ENCODE measurements at regions not wholly inside any gene's neighbourhood (a gene's known extent, or its start where the extent isn't known, plus 50 kb on each side); places are given as distances from the start of the nearest gene placed in this dataset.
"Not testable (repeated sequence)": the region's sequence is repeated elsewhere in the genome, so short reads cannot be mapped to it uniquely, and the experiment has no call there.

DNA sequence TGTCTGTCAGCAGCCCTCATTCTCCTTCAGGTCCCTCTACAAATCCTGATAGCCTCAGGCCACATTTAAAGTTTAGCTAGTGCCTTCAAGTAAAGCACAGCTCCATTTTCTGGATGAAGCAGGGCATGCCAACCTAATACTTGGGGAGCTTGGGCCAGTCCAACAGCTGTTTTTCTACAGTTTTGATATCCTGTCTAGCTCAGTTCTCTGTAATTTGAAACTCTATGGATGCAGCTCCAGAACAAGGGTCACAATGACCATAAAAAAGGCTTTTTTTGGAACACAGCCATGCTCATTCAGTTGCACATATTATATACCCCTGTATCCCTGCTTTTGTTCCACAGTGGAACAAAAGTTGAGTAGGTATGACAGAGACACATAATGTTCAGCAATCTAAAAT lies 373.5 kb downstream of the SUCLG1 start:
- H3K27me3 Mint-ChIP-seq (ENCODE audit: low read depth): no peaks in the 10 kb centered on the region
- DNase-seq (no peak), ATAC-seq (replicated peaks in 1 of 2) (no peak)
- H3K27ac Mint-ChIP-seq: no peak overlapping the region
- no peaks in the 10 kb centered on the region for H3K36me3 Mint-ChIP-seq (ENCODE audit: insufficient read depth in 2 of 2)
- H3K4me3 Mint-ChIP-seq: no peak overlapping the region
- no peaks in the 10 kb centered on the region for H3K9me3 Mint-ChIP-seq
- no peaks in the 10 kb centered on the region for H3K4me1 Mint-ChIP-seq (ENCODE audit: low read depth)

DNA sequence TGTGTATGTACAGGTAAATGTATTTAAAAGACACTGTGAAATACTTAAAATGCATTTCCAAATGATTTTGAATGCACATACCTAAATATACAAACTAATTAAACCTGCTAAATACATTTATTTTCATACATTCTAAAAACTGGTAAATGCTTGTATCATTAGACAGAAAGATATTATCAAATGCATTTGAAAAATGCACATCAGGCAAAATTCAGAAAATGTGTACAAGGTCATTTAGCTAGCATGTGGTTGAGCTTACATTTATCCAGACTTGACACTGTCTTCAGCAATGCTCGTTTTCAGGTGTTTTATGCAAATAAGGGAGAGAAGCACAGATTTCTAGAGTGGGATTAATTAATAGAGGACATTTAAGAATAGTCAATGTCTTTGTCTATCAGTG lies 374.2 kb downstream of the SUCLG1 start:
- Mint-ChIP-seq H3K4me3 (no peak overlapping the region), H3K27ac (no peak overlapping the region), H3K9me3 (no peaks in the 10 kb centered on the region), H3K36me3 (ENCODE audit: insufficient read depth in 2 of 2) (no peaks in the 10 kb centered on the region), H3K4me1 (ENCODE audit: low read depth) (no peaks in the 10 kb centered on the region), H3K27me3 (ENCODE audit: low read depth) (no peaks in the 10 kb centered on the region)
- no peak for ATAC-seq (replicated peaks in 1 of 2)
- no peak for DNase-seq

DNA sequence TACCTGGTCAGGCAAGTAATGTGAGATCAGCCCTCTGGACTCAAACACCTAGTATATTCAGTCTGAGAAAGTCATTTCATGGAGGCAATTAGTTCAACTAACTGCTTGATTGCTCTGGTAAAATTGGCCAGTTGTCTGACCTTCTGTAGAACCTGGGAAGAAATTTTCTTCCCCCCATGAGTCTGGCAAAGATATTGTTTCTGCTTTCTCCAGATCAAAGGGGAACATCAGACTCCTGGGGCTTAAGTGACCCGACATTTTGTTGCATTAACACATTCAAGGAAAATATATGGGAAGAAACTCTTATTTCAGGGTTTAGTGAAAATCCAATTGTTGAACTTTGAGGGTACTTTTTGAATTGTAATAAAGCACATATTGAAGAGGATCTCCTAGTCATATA lies 375.1 kb downstream of the SUCLG1 start:
- Mint-ChIP-seq H3K36me3 (ENCODE audit: insufficient read depth in 2 of 2) (no peaks in the 10 kb centered on the region), H3K4me3 (no peak overlapping the region), H3K4me1 (ENCODE audit: low read depth) (no peaks in the 10 kb centered on the region), H3K27me3 (ENCODE audit: low read depth) (no peaks in the 10 kb centered on the region), H3K9me3 (no peaks in the 10 kb centered on the region), H3K27ac (no peak overlapping the region)
- no peak for ATAC-seq (replicated peaks in 1 of 2)
- no peak for DNase-seq

DNA sequence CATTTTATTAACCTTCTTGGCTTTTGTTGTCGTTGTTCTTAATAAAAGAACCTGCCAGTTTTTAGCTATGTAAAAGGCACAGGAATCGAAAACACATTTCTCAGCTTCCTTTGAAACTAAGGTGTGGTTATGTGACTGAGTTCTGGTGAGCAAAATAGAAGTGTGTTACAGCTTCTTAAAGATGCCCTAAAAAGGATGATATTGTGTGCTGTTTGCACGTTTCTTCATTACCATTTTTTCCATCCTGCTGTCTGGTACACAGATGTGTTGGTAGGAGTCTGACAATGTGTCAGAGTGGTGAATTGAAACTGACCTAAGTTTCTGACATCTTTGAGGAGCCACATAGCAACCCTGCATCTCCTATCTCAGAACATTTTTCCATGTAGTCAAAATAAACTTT lies 380.6 kb downstream of the SUCLG1 start:
- Mint-ChIP-seq H3K9me3 (no peaks in the 10 kb centered on the region), H3K27ac (no peak overlapping the region), H3K4me3 (no peak overlapping the region), H3K36me3 (ENCODE audit: insufficient read depth in 2 of 2) (no peaks in the 10 kb centered on the region), H3K4me1 (ENCODE audit: low read depth) (no peaks in the 10 kb centered on the region), H3K27me3 (ENCODE audit: low read depth) (no peaks in the 10 kb centered on the region)
- ATAC-seq (replicated peaks in 1 of 2): no peak
- no peak for DNase-seq

DNA sequence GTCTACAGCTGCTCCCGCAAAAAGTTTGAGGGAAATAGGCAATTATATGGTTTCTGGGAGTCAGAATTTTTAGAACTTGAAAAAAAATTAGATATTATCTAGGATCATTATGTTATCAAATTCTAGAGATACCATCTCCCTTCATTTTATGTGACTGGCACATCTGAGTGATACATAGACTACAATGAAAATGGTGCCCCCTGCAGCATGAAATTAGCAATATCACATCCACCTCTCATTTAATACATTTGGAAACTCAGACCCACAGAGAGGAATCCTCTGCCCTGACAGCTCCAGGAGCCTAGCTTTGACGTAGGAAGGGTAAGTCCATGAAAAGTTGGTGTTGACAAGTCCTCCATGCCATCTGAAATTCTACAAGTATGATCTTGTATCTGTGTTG lies 381.6 kb downstream of the SUCLG1 start:
- Mint-ChIP-seq H3K9me3 (no peaks in the 10 kb centered on the region), H3K27ac (no peak overlapping the region), H3K4me3 (no peak overlapping the region), H3K27me3 (ENCODE audit: low read depth) (no peaks in the 10 kb centered on the region), H3K36me3 (ENCODE audit: insufficient read depth in 2 of 2) (no peaks in the 10 kb centered on the region), H3K4me1 (ENCODE audit: low read depth) (no peaks in the 10 kb centered on the region)
- ATAC-seq (replicated peaks in 1 of 2) (no peak), DNase-seq (peak; percentile 2 to 6)

DNA sequence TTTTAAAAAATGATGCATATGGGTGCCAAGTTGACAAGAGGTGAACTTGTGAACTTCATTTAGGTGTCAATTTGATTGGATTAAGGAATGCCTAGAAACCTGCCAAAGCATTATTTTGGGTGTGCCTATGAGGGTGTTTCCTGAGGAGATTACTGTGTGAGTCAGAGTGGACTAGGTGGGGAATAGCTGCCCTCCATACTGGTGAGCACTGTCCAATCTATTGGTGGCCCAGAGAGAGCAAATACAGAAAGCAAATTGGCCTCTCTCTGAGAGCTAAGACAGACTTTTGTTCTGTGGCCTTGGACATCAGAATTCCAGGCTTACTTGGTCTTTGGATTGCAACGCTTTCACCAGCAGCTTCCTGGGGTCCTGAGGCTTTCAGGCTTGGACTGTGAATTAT lies 388.0 kb downstream of the SUCLG1 start:
- no peaks in the 10 kb centered on the region for H3K27me3 Mint-ChIP-seq (ENCODE audit: low read depth)
- DNase-seq: no peak
- H3K27ac Mint-ChIP-seq: no peak overlapping the region
- ATAC-seq (replicated peaks in 1 of 2): no peak
- H3K9me3 Mint-ChIP-seq: no peaks in the 10 kb centered on the region
- no peaks in the 10 kb centered on the region for H3K4me1 Mint-ChIP-seq (ENCODE audit: low read depth)
- H3K4me3 Mint-ChIP-seq: no peak overlapping the region
- no peaks in the 10 kb centered on the region for H3K36me3 Mint-ChIP-seq (ENCODE audit: insufficient read depth in 2 of 2)

DNA sequence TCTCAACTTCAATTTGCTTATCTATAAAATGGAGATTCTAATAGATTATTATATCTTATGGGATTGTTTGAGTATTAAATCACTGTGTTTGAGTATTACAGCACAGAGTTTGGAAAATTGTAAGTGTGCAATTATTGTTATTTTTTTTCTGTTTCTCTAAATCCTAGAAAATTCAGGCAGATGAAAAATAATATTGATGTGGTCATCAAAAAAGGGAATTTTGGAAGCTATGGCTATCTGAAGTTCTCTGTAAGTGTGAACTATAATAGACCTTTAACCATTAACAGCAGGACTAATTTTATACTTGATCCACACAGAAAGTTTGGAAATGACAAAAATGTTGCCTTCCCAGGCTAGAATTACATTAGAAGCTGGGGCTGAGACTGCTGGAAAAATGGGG lies 393.2 kb downstream of the SUCLG1 start:
- no peak for DNase-seq
- H3K27ac Mint-ChIP-seq: no peak overlapping the region
- peaks cover 7% of the 10 kb centered on the region for H3K27me3 Mint-ChIP-seq (ENCODE audit: low read depth)
- no peaks in the 10 kb centered on the region for H3K9me3 Mint-ChIP-seq
- ATAC-seq (replicated peaks in 1 of 2): no peak
- no peak overlapping the region for H3K4me3 Mint-ChIP-seq
- no peaks in the 10 kb centered on the region for H3K4me1 Mint-ChIP-seq (ENCODE audit: low read depth)
- no peaks in the 10 kb centered on the region for H3K36me3 Mint-ChIP-seq (ENCODE audit: insufficient read depth in 2 of 2)

DNA sequence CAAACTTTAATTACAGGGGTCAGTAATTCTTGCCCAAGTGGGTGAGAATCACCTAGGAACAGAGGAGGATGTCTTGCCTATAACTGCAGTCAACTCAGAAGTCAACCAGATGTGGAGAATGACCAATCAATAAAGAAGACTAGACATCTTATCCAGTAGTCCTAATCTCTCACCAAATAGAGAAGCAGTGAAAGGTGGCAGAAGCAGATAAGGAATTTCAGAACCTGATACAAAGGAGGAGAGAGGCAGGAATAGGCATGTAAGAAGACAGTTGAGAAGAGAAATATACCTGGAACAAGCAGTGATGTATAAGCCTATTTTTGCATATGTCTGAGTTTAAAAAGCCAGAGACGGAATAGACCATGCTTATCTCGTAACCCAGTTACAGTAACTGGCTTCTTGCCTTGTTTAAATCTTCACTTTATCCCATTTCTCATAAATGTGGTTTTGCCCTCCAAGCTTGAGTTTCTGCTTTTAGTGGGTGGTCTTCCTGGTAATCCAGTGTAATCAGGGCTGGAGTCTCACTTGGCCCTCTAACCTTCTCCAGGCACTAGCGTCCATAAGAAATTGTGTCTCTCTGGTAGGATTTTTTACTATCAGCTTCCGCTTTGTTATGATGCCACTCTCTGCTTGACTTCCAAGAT lies 401.0 kb downstream of the SUCLG1 start:
- H3K27me3 Mint-ChIP-seq (ENCODE audit: low read depth): peaks cover 9% of the 10 kb centered on the region
- H3K27ac Mint-ChIP-seq: no peak overlapping the region
- no peak for DNase-seq

DNA sequence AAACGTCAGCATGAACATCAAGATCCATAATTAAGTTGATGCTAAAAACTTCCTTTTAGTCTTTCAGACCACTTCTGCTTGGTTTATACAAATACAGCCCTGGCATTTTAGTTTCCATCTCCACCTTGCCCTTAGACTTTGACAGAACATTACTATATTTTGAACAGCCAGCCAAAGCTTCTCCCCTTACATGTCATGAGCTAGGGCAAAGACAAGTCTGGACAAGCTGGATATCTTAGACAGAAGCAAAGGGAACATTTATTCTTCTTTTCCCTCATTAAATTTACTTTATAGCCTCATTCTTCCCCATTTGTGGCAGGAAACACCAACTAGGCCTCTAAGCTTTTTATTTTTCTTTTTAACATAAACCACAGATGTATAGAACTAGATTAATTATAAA lies 403.3 kb downstream of the SUCLG1 start:
- Mint-ChIP-seq H3K27me3 (ENCODE audit: low read depth) (peaks cover 7% of the 10 kb centered on the region), H3K27ac (no peak overlapping the region), H3K4me1 (ENCODE audit: low read depth) (no peaks in the 10 kb centered on the region), H3K4me3 (no peak overlapping the region), H3K36me3 (ENCODE audit: insufficient read depth in 2 of 2) (no peaks in the 10 kb centered on the region), H3K9me3 (no peaks in the 10 kb centered on the region)
- no peak for ATAC-seq (replicated peaks in 1 of 2)
- DNase-seq: no peak

More for the DNA sequence above, 401.0 kb downstream of the SUCLG1 start:
- Mint-ChIP-seq H3K36me3 (ENCODE audit: insufficient read depth in 2 of 2) (no peaks in the 10 kb centered on the region), H3K4me1 (ENCODE audit: low read depth) (no peaks in the 10 kb centered on the region), H3K4me3 (no peak overlapping the region), H3K9me3 (no peaks in the 10 kb centered on the region)
- no peak for ATAC-seq (replicated peaks in 1 of 2)

DNA sequence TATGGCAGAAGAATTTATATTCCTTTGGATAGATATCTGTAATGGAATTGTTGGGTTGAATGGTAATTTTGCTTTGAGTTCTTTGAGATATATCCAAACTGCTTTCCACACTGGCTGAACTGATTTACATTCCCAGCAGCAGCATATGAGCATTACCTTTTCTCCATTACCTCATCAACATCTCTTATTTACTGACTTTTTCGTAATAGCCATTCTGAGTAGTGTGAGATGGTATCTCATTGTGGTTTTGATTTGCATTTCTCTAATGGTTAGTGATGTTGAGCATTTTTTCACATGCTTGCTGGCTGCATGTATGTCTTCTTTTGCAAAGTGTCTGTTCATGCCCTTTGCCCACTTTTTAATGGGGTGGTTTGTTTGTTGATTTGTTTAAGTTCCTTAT lies 404.5 kb downstream of the SUCLG1 start:
- H3K27me3 Mint-ChIP-seq (ENCODE audit: low read depth); H3K4me1 Mint-ChIP-seq (ENCODE audit: low read depth); H3K9me3 Mint-ChIP-seq; DNase-seq; ATAC-seq (replicated peaks in 1 of 2); H3K36me3 Mint-ChIP-seq (ENCODE audit: insufficient read depth in 2 of 2); H3K27ac Mint-ChIP-seq; H3K4me3 Mint-ChIP-seq: not testable (repeated sequence)

DNA sequence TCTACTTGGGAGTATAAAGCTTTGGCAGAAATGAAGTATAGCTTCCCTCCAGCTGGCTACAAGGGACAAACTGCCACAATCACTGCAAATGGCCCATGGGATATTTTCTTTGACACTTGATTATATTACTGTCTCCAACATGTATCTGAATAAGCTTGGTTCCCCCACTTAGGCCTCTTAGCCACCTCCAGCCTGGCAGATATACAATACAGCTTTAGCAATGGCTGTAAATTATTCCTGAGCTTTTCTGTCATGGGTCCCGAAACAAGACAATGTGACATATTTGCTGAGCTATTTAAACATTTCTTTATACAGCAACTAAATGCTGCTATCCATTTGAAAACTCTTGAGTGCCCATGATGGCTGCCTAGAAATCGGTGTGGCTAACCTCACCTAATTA lies 406.2 kb downstream of the SUCLG1 start:
- ATAC-seq (replicated peaks in 1 of 2) (no peak), DNase-seq (no peak)
- H3K27ac Mint-ChIP-seq: no peak overlapping the region
- no peak overlapping the region for H3K4me3 Mint-ChIP-seq
- peaks cover 5% of the 10 kb centered on the region for H3K27me3 Mint-ChIP-seq (ENCODE audit: low read depth)
- H3K4me1 Mint-ChIP-seq (ENCODE audit: low read depth): no peaks in the 10 kb centered on the region
- H3K9me3 Mint-ChIP-seq: no peaks in the 10 kb centered on the region
- H3K36me3 Mint-ChIP-seq (ENCODE audit: insufficient read depth in 2 of 2): no peaks in the 10 kb centered on the region

DNA sequence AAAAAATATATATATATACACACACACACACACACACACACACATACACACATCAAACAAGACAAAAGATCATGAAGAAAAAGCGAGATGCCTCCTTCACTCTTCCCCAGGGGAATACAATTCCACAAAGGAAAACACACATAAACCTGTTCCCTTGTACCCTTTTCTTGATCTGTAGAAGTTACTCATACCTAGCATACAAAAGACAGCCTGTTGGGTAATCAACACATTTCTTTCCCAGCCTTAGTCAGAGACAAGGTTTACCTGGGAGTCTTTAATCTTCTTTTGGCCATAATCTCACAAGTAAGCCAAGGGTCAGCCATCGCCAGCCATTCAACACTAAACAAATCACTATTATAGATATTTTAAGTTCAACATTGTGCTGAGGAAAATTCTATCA lies 407.0 kb downstream of the SUCLG1 start:
- Mint-ChIP-seq H3K4me3 (no peak overlapping the region), H3K4me1 (ENCODE audit: low read depth) (no peaks in the 10 kb centered on the region), H3K27me3 (ENCODE audit: low read depth) (peaks cover 5% of the 10 kb centered on the region), H3K9me3 (no peaks in the 10 kb centered on the region), H3K36me3 (ENCODE audit: insufficient read depth in 2 of 2) (no peaks in the 10 kb centered on the region), H3K27ac (no peak overlapping the region)
- DNase-seq: no peak
- no peak for ATAC-seq (replicated peaks in 1 of 2)

DNA sequence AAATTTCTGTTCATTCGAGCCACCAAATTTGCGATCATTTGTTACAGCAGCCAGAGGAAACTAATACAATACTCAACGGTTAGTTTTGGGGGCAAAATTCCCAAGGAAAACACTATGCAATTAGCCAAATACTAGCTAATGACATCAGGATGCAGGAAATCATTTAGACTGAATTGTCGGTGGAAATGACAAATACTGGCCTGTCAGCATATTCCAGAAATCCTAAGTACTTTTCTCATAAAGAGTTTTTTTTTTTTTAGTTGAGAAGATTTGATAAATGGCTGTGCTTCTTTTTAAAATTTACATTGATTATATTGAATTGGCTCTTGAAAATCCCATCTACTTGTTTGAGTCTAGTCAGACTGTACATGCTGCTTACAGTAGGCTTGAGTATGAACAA lies 410.1 kb downstream of the SUCLG1 start:
- no peak overlapping the region for H3K4me3 Mint-ChIP-seq
- no peak for DNase-seq
- no peaks in the 10 kb centered on the region for H3K9me3 Mint-ChIP-seq
- H3K27ac Mint-ChIP-seq: no peak overlapping the region
- no peaks in the 10 kb centered on the region for H3K36me3 Mint-ChIP-seq (ENCODE audit: insufficient read depth in 2 of 2)
- H3K27me3 Mint-ChIP-seq (ENCODE audit: low read depth): peaks cover 11% of the 10 kb centered on the region
- no peak for ATAC-seq (replicated peaks in 1 of 2)
- H3K4me1 Mint-ChIP-seq (ENCODE audit: low read depth): no peaks in the 10 kb centered on the region

DNA sequence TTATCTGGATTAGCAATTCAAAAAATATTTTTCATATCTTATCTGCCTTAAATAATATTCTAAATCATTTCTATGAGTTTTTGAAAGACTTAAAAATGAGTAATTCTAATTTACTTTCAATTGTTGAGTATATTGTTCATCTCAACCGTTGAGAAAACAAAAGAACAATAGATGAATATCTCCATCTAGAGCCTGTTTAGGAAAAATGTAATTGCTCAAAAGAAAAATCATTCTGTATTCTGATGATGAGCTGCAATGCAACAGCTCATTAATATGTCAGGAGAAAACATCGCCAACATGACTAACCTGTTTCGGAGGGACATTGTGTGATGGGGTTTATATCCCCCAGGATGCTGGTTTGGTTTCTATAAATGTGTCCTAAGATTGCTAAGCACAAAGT lies 417.6 kb downstream of the SUCLG1 start:
- no peaks in the 10 kb centered on the region for H3K36me3 Mint-ChIP-seq (ENCODE audit: insufficient read depth in 2 of 2)

More for the DNA sequence above, 417.6 kb downstream of the SUCLG1 start:
- ATAC-seq (replicated peaks in 1 of 2) (no peak), DNase-seq (no peak)
- no peak overlapping the region for H3K4me3 Mint-ChIP-seq
- H3K4me1 Mint-ChIP-seq (ENCODE audit: low read depth): no peaks in the 10 kb centered on the region
- peaks cover 13% of the 10 kb centered on the region for H3K27me3 Mint-ChIP-seq (ENCODE audit: low read depth)
- no peaks in the 10 kb centered on the region for H3K9me3 Mint-ChIP-seq
- no peak overlapping the region for H3K27ac Mint-ChIP-seq
